ENCODE measurements at regions not wholly inside any gene's neighbourhood (a gene's known extent, or its start where the extent isn't known, plus 50 kb on each side); places are given as distances from the start of the nearest gene placed in this dataset.

GRCh38 chr7:33757050-33757449, 148.3 kb upstream of the BMPER start:
- no peak for DNase-seq (ENCODE audit: low spot score)

- DNase-seq (ENCODE audit: low spot score): peak; percentile 21
Observed at GRCh38 chr7:33757563-33758165, 147.7 kb upstream of the BMPER start.

GRCh38 chr7:33760146-33760545, 145.2 kb upstream of the BMPER start:
- no peak for DNase-seq (ENCODE audit: low spot score)

GRCh38 chr7:33760834-33761233, 144.5 kb upstream of the BMPER start:
- DNase-seq (ENCODE audit: low spot score): no peak

- no peak for DNase-seq (ENCODE audit: low spot score)
Observed at GRCh38 chr7:33761449-33762080, 143.8 kb upstream of the BMPER start.

GRCh38 chr7:33762151-33762910, 143.0 kb upstream of the BMPER start:
- no peak for DNase-seq (ENCODE audit: low spot score)

GRCh38 chr7:33762911-33763306, 142.4 kb upstream of the BMPER start:
- DNase-seq (ENCODE audit: low spot score): no peak

- no peak for DNase-seq (ENCODE audit: low spot score)
Observed at GRCh38 chr7:33764752-33765451, 140.4 kb upstream of the BMPER start.

GRCh38 chr7:33766405-33766804, 138.9 kb upstream of the BMPER start:
- no peak for DNase-seq (ENCODE audit: low spot score)

GRCh38 chr7:33769930-33770329, 135.4 kb upstream of the BMPER start:
- no peak for DNase-seq (ENCODE audit: low spot score)

GRCh38 chr7:33770576-33770975, 134.8 kb upstream of the BMPER start:
- no peak for DNase-seq (ENCODE audit: low spot score)

GRCh38 chr7:33771422-33771821, 133.9 kb upstream of the BMPER start:
- no peak for DNase-seq (ENCODE audit: low spot score)

GRCh38 chr7:33773053-33773452, 132.3 kb upstream of the BMPER start:
- DNase-seq (ENCODE audit: low spot score): no peak

- no peak for DNase-seq (ENCODE audit: low spot score)
Observed at GRCh38 chr7:33774762-33775523, 130.4 kb upstream of the BMPER start.

- DNase-seq (ENCODE audit: low spot score): no peak
Observed at GRCh38 chr7:33775790-33776189, 129.5 kb upstream of the BMPER start.

- no peak for DNase-seq (ENCODE audit: low spot score)
Observed at GRCh38 chr7:33776788-33777187, 128.6 kb upstream of the BMPER start.

- no peak for DNase-seq (ENCODE audit: low spot score)
Observed at GRCh38 chr7:33778195-33778594, 127.1 kb upstream of the BMPER start.

GRCh38 chr7:33779216-33779615, 126.1 kb upstream of the BMPER start:
- no peak for DNase-seq (ENCODE audit: low spot score)

- DNase-seq (ENCODE audit: low spot score): no peak
Observed at GRCh38 chr7:33781167-33781566, 124.2 kb upstream of the BMPER start.

- no peak for DNase-seq (ENCODE audit: low spot score)
Observed at GRCh38 chr7:33781796-33782195, 123.5 kb upstream of the BMPER start.

- DNase-seq (ENCODE audit: low spot score): no peak
Observed at GRCh38 chr7:33784000-33784399, 121.3 kb upstream of the BMPER start.

- no peak for DNase-seq (ENCODE audit: low spot score)
Observed at GRCh38 chr7:33788531-33788930, 116.8 kb upstream of the BMPER start.
